Hepatocyte (in vitro differentiated cells): ENCODE measurements at regions not wholly inside any gene's neighbourhood (a gene's known extent, or its start where the extent isn't known, plus 50 kb on each side); places are given as distances from the start of the nearest gene placed in this dataset.

ENCODE experiments used
- EZH2 ChIP-seq: fragments of 200-600 bp; sonication (generic); IDR thresholded peaks from 2 replicates; pipeline ENCODE4 v1.6.1; 2016; ENCODE audit warnings: antibody characterized with exemption, mild to moderate bottlenecking, borderline replicate concordance
- EZH2phosphoT487 ChIP-seq: fragments of 200-600 bp; sonication (generic); IDR thresholded peaks from one replicate; pipeline ENCODE4 v1.6.1; 2018; ENCODE audit warnings: antibody characterized with exemption, mild to moderate bottlenecking, low read depth, moderate library complexity; ENCODE audit not compliant: unreplicated experiment, severe bottlenecking
- TF ChIP-seq, protein P1 (sequence below): fragments of 200-600 bp; sonication (generic); IDR thresholded peaks from 2 replicates; pipeline ENCODE4 v1.5.1; 2016; ENCODE audit warnings: antibody characterized with exemption, mild to moderate bottlenecking; ENCODE audit not compliant: poor library complexity

DNA sequence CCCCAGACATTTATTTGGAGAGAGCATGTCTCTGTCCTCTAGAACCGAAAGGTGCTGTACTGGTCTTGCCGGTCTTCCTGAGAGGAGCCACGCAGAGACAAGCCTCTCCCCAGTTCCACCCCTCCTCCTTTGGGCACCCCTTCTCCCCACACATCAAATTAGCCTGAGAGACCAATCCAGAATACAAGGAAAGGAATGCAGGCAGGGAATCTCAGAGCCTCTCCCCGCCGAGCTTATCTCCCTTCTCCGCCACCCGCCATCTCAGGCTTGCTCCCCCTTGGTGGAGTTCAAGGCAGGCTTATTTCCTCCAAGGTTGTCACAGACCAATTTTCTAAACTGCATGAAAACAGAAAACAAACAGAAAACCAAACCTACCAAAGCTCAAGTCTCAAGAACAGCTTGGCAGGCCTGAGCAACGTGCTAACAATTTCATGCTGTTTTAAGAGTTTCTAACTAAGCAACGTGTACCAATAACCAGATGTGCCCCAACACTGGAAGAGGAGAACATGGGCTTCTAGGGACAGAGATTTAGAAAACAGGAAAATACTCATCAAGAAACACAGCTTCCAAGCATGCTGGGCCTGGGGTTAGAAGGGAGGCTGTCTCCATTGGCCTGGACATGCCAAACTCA, 124.5 kb upstream of the PKDCC start:
- TF ChIP-seq, protein P1, sequence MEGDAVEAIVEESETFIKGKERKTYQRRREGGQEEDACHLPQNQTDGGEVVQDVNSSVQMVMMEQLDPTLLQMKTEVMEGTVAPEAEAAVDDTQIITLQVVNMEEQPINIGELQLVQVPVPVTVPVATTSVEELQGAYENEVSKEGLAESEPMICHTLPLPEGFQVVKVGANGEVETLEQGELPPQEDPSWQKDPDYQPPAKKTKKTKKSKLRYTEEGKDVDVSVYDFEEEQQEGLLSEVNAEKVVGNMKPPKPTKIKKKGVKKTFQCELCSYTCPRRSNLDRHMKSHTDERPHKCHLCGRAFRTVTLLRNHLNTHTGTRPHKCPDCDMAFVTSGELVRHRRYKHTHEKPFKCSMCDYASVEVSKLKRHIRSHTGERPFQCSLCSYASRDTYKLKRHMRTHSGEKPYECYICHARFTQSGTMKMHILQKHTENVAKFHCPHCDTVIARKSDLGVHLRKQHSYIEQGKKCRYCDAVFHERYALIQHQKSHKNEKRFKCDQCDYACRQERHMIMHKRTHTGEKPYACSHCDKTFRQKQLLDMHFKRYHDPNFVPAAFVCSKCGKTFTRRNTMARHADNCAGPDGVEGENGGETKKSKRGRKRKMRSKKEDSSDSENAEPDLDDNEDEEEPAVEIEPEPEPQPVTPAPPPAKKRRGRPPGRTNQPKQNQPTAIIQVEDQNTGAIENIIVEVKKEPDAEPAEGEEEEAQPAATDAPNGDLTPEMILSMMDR = no peak
- TF ChIP-seq EZH2 = no peak
- no peak for TF ChIP-seq EZH2phosphoT487
